PC-3 (cell line): ENCODE measurements at regions not wholly inside any gene's neighbourhood (a gene's known extent, or its start where the extent isn't known, plus 50 kb on each side); places are given as distances from the start of the nearest gene placed in this dataset.

Experiments used
- ATAC-seq: fragments of 200-7000 bp; cut with Tn5 transposase; 2 replicates; pipeline ENCODE4 v1.9.1; 2020; ENCODE audit warnings: mild to moderate bottlenecking, moderate library complexity
- BruUV-seq: library from RNA; stranded (reverse); fragments of 400-500 nt; replicated peaks from 2 replicates; lab custom pipeline; 2021; lab: Mats Ljungman, UMichigan
- CTCF ChIA-PET: fragments of 300-600 bp; sonication (Branson Sonifier 250); formaldehyde crosslinking; loops from one replicate; lab custom pipeline; 2022; ENCODE audit warnings: antibody characterized with exemption; lab: Charles Lee
- POLR2A ChIA-PET: fragments of 300-600 bp; sonication (Branson Sonifier 250); formaldehyde crosslinking; loops from one replicate; lab custom pipeline; 2022; ENCODE audit warnings: antibody characterized with exemption; ENCODE audit not compliant: unreplicated experiment; lab: Charles Lee
- DNase-seq: peaks from one replicate; pipeline ENCODE4 v3.0.0-alpha.2; 2015
- H2AFZ ChIP-seq: fragments of 300-600 bp; sonication (generic); 2 replicates; pipeline ENCODE4 v1.6.0; 2016; ENCODE audit warnings: antibody characterized with exemption, low read length
- H3F3A ChIP-seq: fragments of 300-600 bp; sonication (generic); one replicate; pipeline ENCODE4 v1.6.0; 2017; ENCODE audit warnings: antibody characterized with exemption, low read length, control low read depth, mild to moderate bottlenecking; ENCODE audit not compliant: unreplicated experiment
- H3K27ac ChIP-seq: fragments of 300-600 bp; sonication (generic); 2 replicates; pipeline ENCODE4 v1.5.1; 2016; ENCODE audit warnings: mild to moderate bottlenecking, low read length
- H3K27me3 ChIP-seq: fragments of 300-600 bp; sonication (generic); 2 replicates; pipeline ENCODE4 v1.6.1; 2016; ENCODE audit warnings: low read length, mixed read lengths
- H3K36me3 ChIP-seq: fragments of 300-600 bp; sonication (generic); 2 replicates; pipeline ENCODE4 v1.6.1; 2016; ENCODE audit warnings: low read depth, mixed run types, low read length, mixed read lengths
- H3K4me1 ChIP-seq: fragments of 300-600 bp; sonication (generic); 2 replicates; pipeline ENCODE4 v1.5.1; 2016; ENCODE audit warnings: low read length; ENCODE audit not compliant: insufficient read depth
- H3K4me2 ChIP-seq: fragments of 300-600 bp; sonication (generic); 2 replicates; pipeline ENCODE4 v1.6.0; 2016; ENCODE audit warnings: low read length
- H3K4me3 ChIP-seq: fragments of 300-600 bp; sonication (generic); 2 replicates; pipeline ENCODE4 v1.5.1; 2016; ENCODE audit warnings: mild to moderate bottlenecking, low read length, mixed read lengths
- H3K79me2 ChIP-seq: fragments of 300-600 bp; sonication (generic); 2 replicates; pipeline ENCODE4 v1.6.1; 2017; ENCODE audit warnings: low read length, mixed read lengths
- H3K9ac ChIP-seq: fragments of 300-600 bp; sonication (generic); 2 replicates; pipeline ENCODE4 v1.6.0; 2016; ENCODE audit warnings: mild to moderate bottlenecking, low read length
- H3K9me2 ChIP-seq: fragments of 300-600 bp; sonication (generic); replicated peaks from 2 replicates; pipeline ENCODE4 v1.6.1; 2016; ENCODE audit warnings: mixed run types, low read length, mixed read lengths
- H3K9me3 ChIP-seq: fragments of 300-600 bp; sonication (generic); 2 replicates; pipeline ENCODE4 v1.6.1; 2016; ENCODE audit warnings: low read length, mixed read lengths
- H4K20me1 ChIP-seq: fragments of 300-600 bp; sonication (generic); 2 replicates; pipeline ENCODE4 v1.6.1; 2016; ENCODE audit warnings: low read length, mixed read lengths
- EZH2 ChIP-seq: fragments of 300-600 bp; sonication (generic); IDR thresholded peaks from one replicate; pipeline ENCODE4 v1.6.1; 2017; ENCODE audit warnings: antibody characterized with exemption, mild to moderate bottlenecking, low read length; ENCODE audit not compliant: unreplicated experiment
- EZH2phosphoT487 ChIP-seq: fragments of 300-600 bp; sonication (generic); IDR thresholded peaks from 2 replicates; pipeline ENCODE4 v1.6.1; 2018; ENCODE audit warnings: mild to moderate bottlenecking, antibody characterized with exemption, low read length, borderline replicate concordance
- intact Hi-C: fragments of 100-400 bp; cut with micrococcal nuclease; formaldehyde crosslinking; loops from 2 replicates; pipeline ENCODE4 v1.9.0; 2023
- TF ChIP-seq, protein P1 (sequence below): fragments of 300-600 bp; sonication (generic); conservative IDR thresholded peaks from 2 replicates; pipeline ENCODE4 v1.5.1; 2017; ENCODE audit warnings: antibody characterized with exemption, low read depth, mild to moderate bottlenecking, low read length

DNA sequence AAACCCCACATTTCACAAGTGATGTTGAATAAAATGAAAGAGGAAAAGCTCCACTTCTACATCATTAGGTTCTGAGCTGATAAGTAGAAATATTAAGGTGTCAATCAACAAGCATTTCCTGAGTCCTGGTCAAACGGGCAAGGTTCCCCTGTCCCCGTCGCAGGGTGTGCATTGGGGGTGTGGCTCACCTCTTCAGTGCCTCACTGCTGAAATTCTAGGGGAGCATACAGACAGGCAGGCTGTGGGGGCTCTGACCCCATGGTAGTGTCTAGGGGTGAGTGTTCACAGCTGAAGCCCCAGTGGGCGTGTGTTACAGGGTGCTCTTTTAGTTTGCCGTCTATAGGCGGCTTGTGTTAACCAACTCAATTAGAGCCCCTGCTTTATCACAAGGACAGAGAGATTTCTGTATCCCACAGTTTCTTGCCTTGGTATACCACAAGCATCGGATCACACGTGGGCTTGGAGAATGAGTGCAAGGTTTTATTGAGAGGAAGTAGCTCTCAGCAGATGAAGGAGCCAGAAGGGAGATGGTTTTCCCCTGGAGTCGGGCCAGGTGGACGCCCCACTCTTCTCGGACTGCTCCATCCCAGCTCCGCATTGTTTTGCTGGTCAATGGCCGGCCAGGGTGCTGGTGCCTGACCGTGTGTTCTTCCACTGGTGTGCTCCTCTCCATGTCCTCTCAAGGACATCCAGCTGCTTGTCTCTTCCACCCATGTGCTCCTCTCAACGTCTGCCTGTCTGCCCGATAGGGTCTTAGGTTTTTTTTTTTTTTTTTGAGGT lies 238.2 kb upstream of the NLRP1 start:
- no peak overlapping the region for H3K4me2 ChIP-seq
- no TSS peak for BruUV-seq

DNA sequence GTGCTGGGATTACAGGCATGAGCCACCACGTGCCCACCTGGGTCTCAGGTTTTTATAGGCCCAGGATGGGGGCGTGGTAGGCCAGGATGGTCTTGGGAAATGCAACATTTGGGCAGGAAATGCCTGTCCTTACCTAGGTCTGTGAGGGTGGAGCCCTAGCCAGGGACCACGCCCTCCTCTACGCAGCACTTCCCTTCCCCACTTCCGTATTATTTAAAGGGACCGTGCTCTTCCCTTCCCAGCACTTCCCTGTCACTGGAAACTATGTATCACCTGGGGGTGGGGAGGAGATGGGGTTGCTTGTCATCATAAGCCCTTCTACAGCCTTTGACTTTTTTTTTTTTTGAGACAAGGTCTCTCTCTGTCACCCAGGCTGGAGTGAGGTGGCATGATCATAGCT lies 238.9 kb upstream of the NLRP1 start:
- no peaks in the 10 kb centered on the region for H3K9me2 ChIP-seq
- no TSS peak for BruUV-seq
- DNase-seq: peak; percentile 59
- no peak overlapping the region for H3K4me3 ChIP-seq
- TF ChIP-seq EZH2phosphoT487: no peak
- TF ChIP-seq, protein P1, sequence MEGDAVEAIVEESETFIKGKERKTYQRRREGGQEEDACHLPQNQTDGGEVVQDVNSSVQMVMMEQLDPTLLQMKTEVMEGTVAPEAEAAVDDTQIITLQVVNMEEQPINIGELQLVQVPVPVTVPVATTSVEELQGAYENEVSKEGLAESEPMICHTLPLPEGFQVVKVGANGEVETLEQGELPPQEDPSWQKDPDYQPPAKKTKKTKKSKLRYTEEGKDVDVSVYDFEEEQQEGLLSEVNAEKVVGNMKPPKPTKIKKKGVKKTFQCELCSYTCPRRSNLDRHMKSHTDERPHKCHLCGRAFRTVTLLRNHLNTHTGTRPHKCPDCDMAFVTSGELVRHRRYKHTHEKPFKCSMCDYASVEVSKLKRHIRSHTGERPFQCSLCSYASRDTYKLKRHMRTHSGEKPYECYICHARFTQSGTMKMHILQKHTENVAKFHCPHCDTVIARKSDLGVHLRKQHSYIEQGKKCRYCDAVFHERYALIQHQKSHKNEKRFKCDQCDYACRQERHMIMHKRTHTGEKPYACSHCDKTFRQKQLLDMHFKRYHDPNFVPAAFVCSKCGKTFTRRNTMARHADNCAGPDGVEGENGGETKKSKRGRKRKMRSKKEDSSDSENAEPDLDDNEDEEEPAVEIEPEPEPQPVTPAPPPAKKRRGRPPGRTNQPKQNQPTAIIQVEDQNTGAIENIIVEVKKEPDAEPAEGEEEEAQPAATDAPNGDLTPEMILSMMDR: no peak
- no peak for TF ChIP-seq EZH2
- H3F3A ChIP-seq: no peaks in the 10 kb centered on the region
- ChIA-PET CTCF (no interaction called here), POLR2A (no interaction called here)
- no peak overlapping the region for H3K4me2 ChIP-seq
- no peak overlapping the region for H2AFZ ChIP-seq
- peaks cover 51% of the 10 kb centered on the region for H3K4me1 ChIP-seq
- no peak overlapping the region for H3K9ac ChIP-seq
- H3K79me2 ChIP-seq: 0 out of 2 replicates have a peak, but pooled peaks cover 2% of the 10 kb centered on the region
- ATAC-seq: no peak
- H3K27ac ChIP-seq: peak overlapping the region; percentile 100
- H4K20me1 ChIP-seq: no peaks in the 10 kb centered on the region
- intact Hi-C loops: no loop called here
- H3K36me3 ChIP-seq: no peaks in the 10 kb centered on the region
- no peaks in the 10 kb centered on the region for H3K9me3 ChIP-seq
- H3K27me3 ChIP-seq: no peaks in the 10 kb centered on the region

More for the DNA sequence above, 238.2 kb upstream of the NLRP1 start:
- Histone ChIP-seq H3K79me2 (0 out of 2 replicates have a peak, but pooled peaks cover 2% of the 10 kb centered on the region), H3K27ac (peak overlapping the region; percentile 83), H3K9ac (peak overlapping the region; percentile 50; the same call in 1 of the 2 replicates), H2AFZ (no peak overlapping the region), H3K36me3 (no peaks in the 10 kb centered on the region), H3K9me2 (no peaks in the 10 kb centered on the region), H4K20me1 (no peaks in the 10 kb centered on the region), H3K9me3 (no peaks in the 10 kb centered on the region), H3F3A (no peaks in the 10 kb centered on the region), H3K4me1 (peaks cover 49% of the 10 kb centered on the region), H3K4me3 (no peak overlapping the region), H3K27me3 (no peaks in the 10 kb centered on the region)
- no peak for DNase-seq
- POLR2A ChIA-PET: no interaction called here
- intact Hi-C loops: no loop called here
- TF ChIP-seq, protein P1: no peak
- TF ChIP-seq EZH2phosphoT487 (no peak), EZH2 (no peak)
- ATAC-seq: no peak
- CTCF ChIA-PET: no interaction called here

DNA sequence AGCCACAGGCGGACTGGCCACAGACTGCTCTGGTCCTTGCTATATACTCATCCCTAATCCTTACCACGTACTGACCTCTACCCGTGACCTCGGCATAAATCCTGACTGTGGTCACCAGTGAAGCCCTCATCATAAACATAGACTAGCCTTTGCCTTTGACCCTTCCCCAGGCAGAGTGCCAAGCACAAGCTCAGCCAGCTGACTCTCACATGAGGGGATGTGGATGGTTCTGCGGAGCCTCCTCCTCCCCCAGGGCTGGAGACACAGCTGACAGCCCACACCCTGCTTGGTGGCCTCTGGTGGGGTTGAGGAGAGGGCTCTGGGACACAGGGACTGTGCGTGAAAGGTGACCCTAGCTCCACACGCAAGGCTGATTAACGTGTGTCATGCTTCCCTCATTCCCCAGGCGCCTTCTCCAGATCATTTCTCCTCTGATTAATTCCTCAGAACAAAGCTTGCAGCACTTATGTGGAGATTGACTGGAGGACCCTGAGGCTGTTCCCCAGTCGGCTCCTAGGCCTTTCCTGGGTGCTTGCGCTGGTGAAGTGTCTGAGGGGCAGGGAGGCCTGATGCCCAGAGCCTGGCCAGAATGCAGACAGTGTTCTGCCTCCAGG lies 241.5 kb upstream of the NLRP1 start:
- Histone ChIP-seq H3K27ac (peak overlapping the region; percentile 100), H3K79me2 (0 out of 2 replicates have a peak, but pooled peaks cover 2% of the 10 kb centered on the region), H4K20me1 (no peaks in the 10 kb centered on the region), H3K9me3 (no peaks in the 10 kb centered on the region), H3K36me3 (no peaks in the 10 kb centered on the region), H3K27me3 (no peaks in the 10 kb centered on the region), H3K4me2 (peak overlapping the region; percentile 60), H3K9me2 (no peaks in the 10 kb centered on the region), H2AFZ (no peak overlapping the region), H3K4me3 (peak overlapping the region; percentile 20; the same call in 1 of the 2 replicates), H3F3A (no peaks in the 10 kb centered on the region), H3K4me1 (peaks cover 64% of the 10 kb centered on the region), H3K9ac (peak overlapping the region; percentile 94)
- DNase-seq (peak; percentile 60), ATAC-seq (peak; percentile 49)
- BruUV-seq: TSS peak; percentile 85
- CTCF ChIA-PET: no interaction called here
- intact Hi-C loops: no loop called here
- POLR2A ChIA-PET: interaction anchor here (0.6 kb wide), 1 partner anchor 206 kb away, joined by 4 read pairs; no protein-coding TSS in a partner anchor
- TF ChIP-seq EZH2phosphoT487 (no peak), EZH2 (no peak)
- TF ChIP-seq, protein P1: no peak
